ENCODE measurements at regions not wholly inside any gene's neighbourhood (a gene's known extent, or its start where the extent isn't known, plus 50 kb on each side); places are given as distances from the start of the nearest gene placed in this dataset.

GRCh38 chr2:237035781-237036475 is 49.8 kb upstream of the COPS8 start:
- no peak overlapping the region for H3K4me2 ChIP-seq (ENCODE audit: extremely low read depth, insufficient read depth, low read length)
- H3K27me3 ChIP-seq (ENCODE audit: control insufficient read depth, insufficient read depth, low read length), result no peaks in the 10 kb centered on the region
- no peak overlapping the region for H3K4me3 ChIP-seq (replicated peaks in 1 of 4; ENCODE audit: control extremely low read depth in 1 of 4, insufficient read depth in 1 of 4, low read depth in 3 of 4, low read length in 4 of 4)
- no peak overlapping the region for H2AFZ ChIP-seq (ENCODE audit: low read length)
- no peak for DNase-seq (ENCODE audit: low read depth in 2 of 2)
- no peaks in the 10 kb centered on the region for H3K4me1 ChIP-seq (ENCODE audit: control insufficient read depth, extremely low read depth, insufficient read depth, low read length)
- no peak for TF ChIP-seq CTCF (conservative IDR thresholded peaks at IDR 0.05 in 1 of 2, IDR thresholded peaks at IDR 0.05 in 1 of 2; ENCODE audit: low read depth in 1 of 2, low read length in 2 of 2)
- TF ChIP-seq EZH2 (IDR thresholded peaks at IDR 0.05; ENCODE audit: low read length, missing control alignments), result no peak
- no peaks in the 10 kb centered on the region for H3K9me3 ChIP-seq (ENCODE audit: control insufficient read depth, insufficient read depth, low read depth, low read length)
- no peak overlapping the region for H3K9ac ChIP-seq (ENCODE audit: insufficient read depth, low read length)
- H3K36me3 ChIP-seq (ENCODE audit: control insufficient read depth, insufficient read depth, low read length), result no peaks in the 10 kb centered on the region
- no peaks in the 10 kb centered on the region for H3K79me2 ChIP-seq (ENCODE audit: control insufficient read depth, insufficient read depth, low read length)
- H3K27ac ChIP-seq (ENCODE audit: insufficient read depth, low read length), result no peak overlapping the region
- H4K20me1 ChIP-seq (ENCODE audit: control insufficient read depth, extremely low read depth, insufficient read depth, low read length), result no peaks in the 10 kb centered on the region

Measured in fibroblast of lung (primary cell).